ENCODE measurements at regions not wholly inside any gene's neighbourhood (a gene's known extent, or its start where the extent isn't known, plus 50 kb on each side); places are given as distances from the start of the nearest gene placed in this dataset.

DNA sequence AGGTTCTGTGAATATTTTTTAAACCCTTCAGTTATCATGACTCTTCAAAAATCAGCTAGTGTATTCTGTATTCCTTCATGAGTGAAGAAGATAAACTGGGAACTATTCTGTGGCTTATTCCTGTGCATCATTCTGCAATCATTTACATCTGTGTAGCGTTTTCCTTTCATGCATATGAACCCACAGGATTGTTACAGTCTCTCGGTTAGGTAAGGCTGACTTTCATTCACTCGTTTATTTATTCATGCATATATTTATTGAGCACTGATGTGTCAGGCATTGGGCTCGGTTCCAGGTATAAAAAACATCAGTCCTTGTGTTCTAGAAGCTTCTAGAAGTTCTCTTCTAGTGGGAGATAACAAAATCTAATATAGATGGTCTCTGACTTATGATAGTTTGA lies 318.4 kb downstream of the MAN2A1 start:
- TF ChIP-seq, protein P1, sequence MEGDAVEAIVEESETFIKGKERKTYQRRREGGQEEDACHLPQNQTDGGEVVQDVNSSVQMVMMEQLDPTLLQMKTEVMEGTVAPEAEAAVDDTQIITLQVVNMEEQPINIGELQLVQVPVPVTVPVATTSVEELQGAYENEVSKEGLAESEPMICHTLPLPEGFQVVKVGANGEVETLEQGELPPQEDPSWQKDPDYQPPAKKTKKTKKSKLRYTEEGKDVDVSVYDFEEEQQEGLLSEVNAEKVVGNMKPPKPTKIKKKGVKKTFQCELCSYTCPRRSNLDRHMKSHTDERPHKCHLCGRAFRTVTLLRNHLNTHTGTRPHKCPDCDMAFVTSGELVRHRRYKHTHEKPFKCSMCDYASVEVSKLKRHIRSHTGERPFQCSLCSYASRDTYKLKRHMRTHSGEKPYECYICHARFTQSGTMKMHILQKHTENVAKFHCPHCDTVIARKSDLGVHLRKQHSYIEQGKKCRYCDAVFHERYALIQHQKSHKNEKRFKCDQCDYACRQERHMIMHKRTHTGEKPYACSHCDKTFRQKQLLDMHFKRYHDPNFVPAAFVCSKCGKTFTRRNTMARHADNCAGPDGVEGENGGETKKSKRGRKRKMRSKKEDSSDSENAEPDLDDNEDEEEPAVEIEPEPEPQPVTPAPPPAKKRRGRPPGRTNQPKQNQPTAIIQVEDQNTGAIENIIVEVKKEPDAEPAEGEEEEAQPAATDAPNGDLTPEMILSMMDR (IDR thresholded peaks at IDR 0.05): no peak
- TF ChIP-seq POLR2A (IDR thresholded peaks at IDR 0.05): no peak
